H54 (cell line): ENCODE measurements at regions not wholly inside any gene's neighbourhood (a gene's known extent, or its start where the extent isn't known, plus 50 kb on each side); places are given as distances from the start of the nearest gene placed in this dataset.

Experiments used
- DNase-seq: peaks from one replicate; pipeline ENCODE4 v3.0.0; 2011; ENCODE audit warnings: low spot score, mixed read lengths; ENCODE audit not compliant: insufficient read length
- FAIRE-seq: peaks from 3 replicates; lab custom pipeline; 2011; peaks lifted over from hg19 to GRCh38; lab: Jason Lieb, UNC
- POLR2A ChIP-seq: IDR thresholded peaks from 2 replicates; pipeline ENCODE4 v1.6.1; 2011; ENCODE audit warnings: low read depth, mild to moderate bottlenecking, low read length

GRCh38 chr15:53437366-53437765 is 322.1 kb downstream of the WDR72 start:
- no peak for TF ChIP-seq POLR2A
- FAIRE-seq (no peak), DNase-seq (no peak)

DNA sequence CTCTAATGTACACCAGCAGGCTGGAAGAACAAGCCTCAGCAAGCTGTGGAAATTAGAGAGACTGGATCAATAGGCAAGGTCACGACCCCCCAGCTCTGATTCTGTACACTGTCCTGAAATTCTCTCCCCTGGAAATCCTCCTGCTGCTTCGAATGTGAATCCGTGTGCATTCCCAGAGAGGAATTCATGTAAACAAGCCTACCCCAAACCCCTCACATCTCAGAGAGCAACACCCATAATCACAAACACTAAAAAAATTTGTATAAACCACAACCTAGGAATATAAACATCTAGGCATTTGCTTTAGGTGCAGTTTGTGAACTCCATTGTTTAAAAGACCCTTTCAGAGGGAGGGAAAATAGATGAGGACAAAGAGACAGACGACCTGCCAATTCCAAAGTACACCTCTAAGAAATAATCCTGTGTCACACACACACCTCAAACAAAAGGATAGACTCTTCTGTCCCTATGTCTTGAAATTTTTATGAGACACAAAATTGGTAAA is 325.2 kb downstream of the WDR72 start:
- TF ChIP-seq POLR2A = no peak
- DNase-seq (no peak), FAIRE-seq (no peak)

GRCh38 chr15:53416219-53416940 is 343.1 kb downstream of the WDR72 start:
- DNase-seq = no peak
- TF ChIP-seq POLR2A = no peak
- no peak for FAIRE-seq

DNA sequence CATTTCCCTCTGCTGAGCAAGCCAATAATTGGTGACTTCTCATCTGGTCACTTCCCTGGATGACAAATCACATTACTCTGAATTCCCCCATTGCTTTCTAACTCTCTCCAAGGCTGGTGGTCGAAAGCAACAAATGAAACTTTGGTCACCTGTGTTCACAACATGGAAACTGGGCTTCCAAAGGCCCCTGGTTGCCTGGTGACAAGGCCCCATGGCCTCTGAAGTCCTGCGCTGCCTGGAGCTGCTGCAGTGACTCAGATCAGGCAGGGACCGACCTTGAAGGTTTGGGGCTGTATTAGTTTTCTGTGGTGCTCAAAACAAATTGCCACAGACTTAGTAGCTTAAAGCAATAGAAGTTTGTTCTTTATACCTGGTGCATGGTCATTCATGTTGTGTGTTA is 345.3 kb downstream of the WDR72 start:
- FAIRE-seq = no peak
- no peak for DNase-seq
- TF ChIP-seq POLR2A = no peak

DNA sequence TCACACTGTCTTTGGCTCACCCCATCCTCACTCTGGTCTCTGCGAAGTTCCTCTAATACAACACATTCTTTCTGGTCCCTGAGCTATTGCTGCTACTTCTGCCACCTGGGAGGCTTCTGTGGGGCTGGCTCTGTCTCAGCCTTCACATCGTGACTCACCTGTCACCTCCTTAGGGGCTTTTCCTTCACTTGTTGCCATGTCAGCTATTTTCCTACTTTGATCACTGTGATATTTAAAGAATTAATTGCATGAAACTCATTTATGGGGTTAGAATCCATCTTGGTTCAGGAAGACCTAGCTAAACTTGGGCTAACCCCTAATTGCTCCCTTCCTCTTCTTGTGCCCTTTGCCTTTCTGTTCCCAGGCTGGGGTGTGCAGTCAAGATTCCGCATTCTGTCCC is 346.9 kb downstream of the WDR72 start:
- TF ChIP-seq POLR2A = no peak
- no peak for FAIRE-seq
- DNase-seq = no peak

- DNase-seq (no peak), FAIRE-seq (no peak)
- TF ChIP-seq POLR2A = no peak
Observed at GRCh38 chr15:53404930-53405493, 354.5 kb downstream of the WDR72 start.

DNA sequence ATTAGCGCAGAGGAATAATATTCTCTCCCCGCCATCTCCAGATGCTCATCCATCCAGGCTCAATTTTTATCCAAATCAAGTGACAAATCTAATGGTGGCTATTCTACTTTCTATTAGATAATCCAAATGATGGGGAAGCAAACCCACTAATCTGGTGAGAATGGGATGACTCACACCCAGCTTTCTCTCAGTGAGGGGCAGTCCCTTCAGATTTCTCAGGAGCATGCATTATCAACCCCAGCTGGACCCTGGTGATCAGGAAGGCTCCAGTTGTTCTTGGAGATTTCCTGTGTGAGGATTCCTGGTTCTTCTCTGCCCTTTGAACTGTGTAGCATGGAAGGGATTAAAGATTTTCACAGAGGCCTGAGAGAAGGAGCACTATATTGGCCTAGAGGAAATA is 358.0 kb downstream of the WDR72 start:
- FAIRE-seq = no peak
- no peak for DNase-seq
- TF ChIP-seq POLR2A = no peak

DNA sequence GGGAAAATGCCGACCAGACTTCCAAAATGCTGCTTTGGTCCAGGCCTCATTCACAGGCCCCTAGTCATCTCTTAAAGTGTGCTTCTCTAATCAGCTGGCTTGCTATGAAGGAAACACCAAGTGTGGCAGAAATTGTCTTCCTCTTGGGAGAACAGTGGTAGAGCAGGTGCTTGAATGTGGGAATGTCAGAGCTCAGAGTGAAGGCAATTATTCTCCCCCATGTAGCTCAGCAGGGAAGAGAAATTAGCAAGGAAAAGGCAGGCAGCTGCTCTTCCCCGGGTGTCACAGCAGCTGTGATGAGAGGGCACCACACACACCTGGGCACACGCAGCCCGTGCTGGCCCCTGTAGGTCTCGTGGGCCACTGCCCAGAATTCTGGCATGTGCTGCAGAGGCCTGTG is 358.5 kb downstream of the WDR72 start:
- TF ChIP-seq POLR2A = no peak
- no peak for FAIRE-seq
- DNase-seq = no peak

DNA sequence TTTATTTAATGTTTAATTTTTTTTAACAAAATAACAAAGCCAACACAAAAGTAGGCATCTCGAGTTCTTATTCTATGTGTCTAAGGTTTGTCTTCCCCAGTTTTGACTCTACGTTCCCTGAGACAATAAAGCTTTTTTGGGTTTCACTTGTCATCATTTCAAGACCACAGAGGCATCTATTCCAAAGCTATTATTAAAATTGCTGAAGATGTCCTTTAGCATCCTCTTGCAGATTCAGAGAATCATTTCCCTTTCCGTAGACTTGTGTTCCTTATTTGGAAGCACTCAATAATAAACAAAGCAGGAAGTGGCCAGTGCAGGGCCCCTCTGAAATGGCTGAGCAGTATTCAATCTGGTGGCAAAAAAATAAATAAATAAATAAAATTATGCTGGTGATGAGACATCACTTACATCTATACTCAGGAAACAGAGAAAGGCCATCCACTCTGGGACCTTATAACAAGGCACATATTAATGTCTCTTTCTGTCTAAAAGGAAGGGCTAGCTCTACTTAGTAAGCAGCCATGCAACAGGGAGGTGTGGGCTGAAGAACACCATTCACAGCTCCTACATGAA is 362.3 kb downstream of the WDR72 start:
- FAIRE-seq = no peak
- TF ChIP-seq POLR2A = no peak
- no peak for DNase-seq

DNA sequence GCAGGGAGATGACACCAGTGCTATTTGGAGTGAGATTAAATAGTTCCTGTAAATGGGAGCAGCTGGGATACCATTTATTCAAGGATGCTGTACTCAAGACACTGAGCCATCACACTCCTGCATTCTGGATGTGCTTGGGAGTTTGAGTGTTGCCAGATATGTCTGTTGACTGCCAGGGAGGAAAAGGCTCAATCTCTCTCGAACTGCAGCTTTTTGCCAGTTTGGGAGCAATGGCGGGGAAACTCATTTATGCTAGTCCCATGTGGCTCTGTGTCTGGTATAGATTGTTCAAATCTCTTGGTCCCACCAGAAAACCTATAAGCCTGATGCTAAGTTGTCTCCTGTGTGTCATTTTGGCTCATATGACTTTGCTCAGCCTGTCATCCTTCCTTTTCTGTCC is 363.6 kb downstream of the WDR72 start:
- no peak for DNase-seq
- no peak for TF ChIP-seq POLR2A
- FAIRE-seq = no peak

GRCh38 chr15:53390549-53390948 is 368.9 kb downstream of the WDR72 start:
- FAIRE-seq (no peak), DNase-seq (no peak)
- no peak for TF ChIP-seq POLR2A

- no peak for FAIRE-seq
- DNase-seq = no peak
- TF ChIP-seq POLR2A = no peak
Observed at GRCh38 chr15:53389271-53390037, 370.0 kb downstream of the WDR72 start.

DNA sequence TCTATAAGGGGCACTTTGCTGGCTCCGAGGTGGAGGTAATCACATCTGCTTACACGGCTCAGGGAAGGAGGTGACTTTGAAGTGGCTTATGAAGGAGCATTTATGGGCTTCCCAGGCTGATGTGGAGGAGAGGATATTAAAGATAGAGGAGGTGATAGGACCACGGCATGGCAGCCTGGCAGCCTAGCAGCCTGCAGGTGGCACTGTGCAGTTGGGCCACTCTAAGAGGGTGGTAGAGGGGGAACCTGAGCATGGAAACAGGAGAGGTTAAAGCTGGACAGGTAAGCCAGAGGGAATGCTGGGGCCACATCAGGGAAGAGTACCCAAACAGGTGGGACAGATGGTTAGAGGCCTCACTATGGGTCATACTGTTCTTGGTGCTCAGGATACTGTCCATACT is 375.0 kb downstream of the WDR72 start:
- DNase-seq = no peak
- no peak for FAIRE-seq
- TF ChIP-seq POLR2A = no peak
